Caco-2 (cell line): ENCODE measurements at regions not wholly inside any gene's neighbourhood (a gene's known extent, or its start where the extent isn't known, plus 50 kb on each side); places are given as distances from the start of the nearest gene placed in this dataset.

Experiments used
- BruUV-seq: library from RNA; stranded (reverse); fragments of 400-500 nt; replicated peaks from 2 replicates; lab custom pipeline; 2021; lab: Mats Ljungman, UMichigan
- CTCF ChIA-PET: fragments of 300-600 bp; sonication (Branson Sonifier 250); formaldehyde crosslinking; loops from one replicate; lab custom pipeline; 2022; ENCODE audit warnings: antibody characterized with exemption; lab: Charles Lee
- POLR2A ChIA-PET: fragments of 300-600 bp; sonication (Branson Sonifier 250); formaldehyde crosslinking; loops from one replicate; lab custom pipeline; 2022; ENCODE audit warnings: antibody characterized with exemption; lab: Charles Lee
- DNase-seq, 2 experiments: peaks; one replicate each; pipeline versions ENCODE4 v3.0.0 to v3.0.0-alpha.2; 2020 to 2022
- H3K27me3 ChIP-seq: replicated peaks from 2 replicates; pipeline ENCODE4 v1.6.0; 2011; ENCODE audit warnings: low read length; ENCODE audit not compliant: control insufficient read depth, insufficient read depth
- H3K36me3 ChIP-seq: 2 replicates; pipeline ENCODE4 v1.5.1; 2011; ENCODE audit warnings: low read length; ENCODE audit not compliant: control insufficient read depth, insufficient read depth
- H3K4me1 ChIP-seq: fragments of 250-450 bp; sonication (Bioruptor Pico); 2 replicates; pipeline ENCODE4 v1.5.1; 2020; ENCODE audit warnings: mild to moderate bottlenecking
- H3K4me3 ChIP-seq: 2 replicates; pipeline ENCODE4 v1.5.1; 2011; ENCODE audit warnings: low read depth, mild to moderate bottlenecking, control low read depth, low read length
- H3K9me3 ChIP-seq: fragments of 250-450 bp; sonication (Bioruptor Pico); 2 replicates; pipeline ENCODE4 v1.5.1; 2020; ENCODE audit warnings: mild to moderate bottlenecking, moderate library complexity
- H3K27ac Mint-ChIP-seq: one replicate; pipeline ENCODE4 v1.8.0; 2022; ENCODE audit warnings: mixed read lengths; ENCODE audit not compliant: unreplicated experiment
- H3K27me3 Mint-ChIP-seq: one replicate; pipeline ENCODE4 v1.8.0; 2022; ENCODE audit warnings: mixed read lengths; ENCODE audit not compliant: insufficient read depth, unreplicated experiment
- H3K36me3 Mint-ChIP-seq: one replicate; pipeline ENCODE4 v1.8.0; 2022; ENCODE audit warnings: mild to moderate bottlenecking, mixed read lengths; ENCODE audit not compliant: insufficient read depth, unreplicated experiment
- H3K4me1 Mint-ChIP-seq: one replicate; pipeline ENCODE4 v1.8.0; 2022; ENCODE audit warnings: low read depth, mixed read lengths; ENCODE audit not compliant: unreplicated experiment
- H3K4me3 Mint-ChIP-seq: one replicate; pipeline ENCODE4 v1.8.0; 2022; ENCODE audit warnings: mild to moderate bottlenecking, moderate library complexity, mixed read lengths; ENCODE audit not compliant: unreplicated experiment
- H3K9me3 Mint-ChIP-seq: one replicate; pipeline ENCODE4 v1.8.0; 2022; ENCODE audit warnings: mixed read lengths; ENCODE audit not compliant: unreplicated experiment
- intact Hi-C: fragments of 100-400 bp; cut with micrococcal nuclease; formaldehyde crosslinking; loops from one replicate; pipeline ENCODE4 v1.10.0; 2022; ENCODE audit not compliant: unreplicated experiment
- TF ChIP-seq, protein P1 (sequence below), 2 experiments: fragments of 200-600 bp in 1 of 2; IDR thresholded peaks; 1 replicate in 1 of 2; 2 replicates in 1 of 2; pipeline versions ENCODE4 v1.5.1 to v1.8.0; 2011 to 2022; ENCODE audit warnings: antibody characterized with exemption in 1 of 2, control low read depth in 1 of 2, inconsistent platforms in 1 of 2, low read depth in 1 of 2, low read length in 1 of 2, mild to moderate bottlenecking in 1 of 2, moderate library complexity in 1 of 2; ENCODE audit not compliant: insufficient read depth in 1 of 2, severe bottlenecking in 1 of 2, unreplicated experiment in 1 of 2

GRCh38 chr3:147672035-147672434 lies 262.9 kb downstream of the ZIC1 start:
- intact Hi-C loops = no loop called here
- CTCF ChIA-PET = no interaction called here
- Mint-ChIP-seq H3K4me3 (no peak overlapping the region), H3K4me1 (no peaks in the 10 kb centered on the region), H3K36me3 (no peaks in the 10 kb centered on the region), H3K27ac (no peak overlapping the region), H3K27me3 (peaks cover 9% of the 10 kb centered on the region), H3K9me3 (no peaks in the 10 kb centered on the region)
- DNase-seq = no peak
- Histone ChIP-seq H3K27me3 (no peaks in the 10 kb centered on the region), H3K9me3 (no peaks in the 10 kb centered on the region), H3K36me3 (no peaks in the 10 kb centered on the region), H3K4me3 (no peak overlapping the region), H3K4me1 (no peaks in the 10 kb centered on the region)
- BruUV-seq = no TSS peak
- TF ChIP-seq, protein P1, sequence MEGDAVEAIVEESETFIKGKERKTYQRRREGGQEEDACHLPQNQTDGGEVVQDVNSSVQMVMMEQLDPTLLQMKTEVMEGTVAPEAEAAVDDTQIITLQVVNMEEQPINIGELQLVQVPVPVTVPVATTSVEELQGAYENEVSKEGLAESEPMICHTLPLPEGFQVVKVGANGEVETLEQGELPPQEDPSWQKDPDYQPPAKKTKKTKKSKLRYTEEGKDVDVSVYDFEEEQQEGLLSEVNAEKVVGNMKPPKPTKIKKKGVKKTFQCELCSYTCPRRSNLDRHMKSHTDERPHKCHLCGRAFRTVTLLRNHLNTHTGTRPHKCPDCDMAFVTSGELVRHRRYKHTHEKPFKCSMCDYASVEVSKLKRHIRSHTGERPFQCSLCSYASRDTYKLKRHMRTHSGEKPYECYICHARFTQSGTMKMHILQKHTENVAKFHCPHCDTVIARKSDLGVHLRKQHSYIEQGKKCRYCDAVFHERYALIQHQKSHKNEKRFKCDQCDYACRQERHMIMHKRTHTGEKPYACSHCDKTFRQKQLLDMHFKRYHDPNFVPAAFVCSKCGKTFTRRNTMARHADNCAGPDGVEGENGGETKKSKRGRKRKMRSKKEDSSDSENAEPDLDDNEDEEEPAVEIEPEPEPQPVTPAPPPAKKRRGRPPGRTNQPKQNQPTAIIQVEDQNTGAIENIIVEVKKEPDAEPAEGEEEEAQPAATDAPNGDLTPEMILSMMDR (IDR thresholded peaks at IDR 0.05; ENCODE audit: insufficient read depth in 1 of 2, low read depth in 1 of 2, low read length in 1 of 2, severe bottlenecking in 1 of 2, unreplicated experiment in 1 of 2) = no peak
- POLR2A ChIA-PET = no interaction called here

DNA sequence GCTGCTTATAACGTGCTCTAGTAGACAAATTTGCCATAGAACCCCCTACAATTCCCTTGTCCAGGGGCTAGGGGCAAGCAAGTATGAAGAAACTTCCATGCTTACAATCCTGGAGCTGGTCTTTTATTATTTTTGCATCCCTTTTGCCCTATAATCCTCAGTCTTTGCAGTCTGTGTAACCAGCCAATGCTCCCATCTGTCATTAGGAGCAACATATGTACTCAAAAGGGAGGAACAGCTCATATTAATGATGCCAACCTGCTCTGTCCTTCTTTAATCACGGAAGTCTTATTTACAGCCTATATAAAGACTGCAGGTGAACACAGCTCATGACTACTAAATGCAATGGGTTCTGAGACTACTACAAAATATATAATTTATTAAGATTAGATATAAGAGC lies 263.3 kb downstream of the ZIC1 start:
- Histone ChIP-seq H3K36me3 (no peaks in the 10 kb centered on the region), H3K4me1 (no peaks in the 10 kb centered on the region), H3K4me3 (no peak overlapping the region), H3K27me3 (no peaks in the 10 kb centered on the region), H3K9me3 (no peaks in the 10 kb centered on the region)
- H3K27me3 Mint-ChIP-seq = peaks cover 9% of the 10 kb centered on the region
- ChIA-PET POLR2A (no interaction called here), CTCF (no interaction called here)
- intact Hi-C loops = no loop called here
- no peaks in the 10 kb centered on the region for H3K9me3 Mint-ChIP-seq
- TF ChIP-seq, protein P1 (IDR thresholded peaks at IDR 0.05; ENCODE audit: insufficient read depth in 1 of 2, low read depth in 1 of 2, low read length in 1 of 2, severe bottlenecking in 1 of 2, unreplicated experiment in 1 of 2) = no peak
- no TSS peak for BruUV-seq
- no peak overlapping the region for H3K4me3 Mint-ChIP-seq
- DNase-seq = no peak
- no peak overlapping the region for H3K27ac Mint-ChIP-seq
- no peaks in the 10 kb centered on the region for H3K4me1 Mint-ChIP-seq
- H3K36me3 Mint-ChIP-seq = no peaks in the 10 kb centered on the region

GRCh38 chr3:147675761-147676160 lies 266.6 kb downstream of the ZIC1 start:
- H3K27me3 Mint-ChIP-seq = peaks cover 9% of the 10 kb centered on the region
- ChIA-PET POLR2A (no interaction called here), CTCF (no interaction called here)
- H3K27ac Mint-ChIP-seq = no peak overlapping the region
- H3K36me3 Mint-ChIP-seq = no peaks in the 10 kb centered on the region
- no TSS peak for BruUV-seq
- no peaks in the 10 kb centered on the region for H3K4me1 ChIP-seq
- TF ChIP-seq, protein P1 (IDR thresholded peaks at IDR 0.05; ENCODE audit: insufficient read depth in 1 of 2, low read depth in 1 of 2, low read length in 1 of 2, severe bottlenecking in 1 of 2, unreplicated experiment in 1 of 2) = no peak
- H3K4me3 Mint-ChIP-seq = no peak overlapping the region
- intact Hi-C loops = no loop called here
- no peaks in the 10 kb centered on the region for H3K36me3 ChIP-seq
- H3K9me3 ChIP-seq = no peaks in the 10 kb centered on the region
- DNase-seq = no peak
- no peak overlapping the region for H3K4me3 ChIP-seq
- H3K27me3 ChIP-seq = no peaks in the 10 kb centered on the region
- H3K9me3 Mint-ChIP-seq = no peaks in the 10 kb centered on the region
- no peaks in the 10 kb centered on the region for H3K4me1 Mint-ChIP-seq
